Subcutaneous abdominal adipose tissue (tissue), 5 donors: ENCODE measurements at regions not wholly inside any gene's neighbourhood (a gene's known extent, or its start where the extent isn't known, plus 50 kb on each side); places are given as distances from the start of the nearest gene placed in this dataset.

Experiments
- H3K27ac ChIP-seq: one replicate; pipeline ENCODE4 v1.7.0; 2013; ENCODE audit warnings: low read depth, mild to moderate bottlenecking, inconsistent platforms, low read length, moderate library complexity
- H3K27me3 ChIP-seq, 5 donors: one replicate each; pipeline ENCODE4 v1.7.0; 2013; ENCODE audit warnings: low read length in 5 of 5, inconsistent platforms in 1 of 5; ENCODE audit not compliant: control insufficient read depth in 5 of 5, insufficient read depth in 4 of 5
- H3K36me3 ChIP-seq, 5 donors: one replicate each; pipeline ENCODE4 v1.7.0; 2013; ENCODE audit warnings: low read length in 5 of 5; ENCODE audit not compliant: control insufficient read depth in 5 of 5, insufficient read depth in 5 of 5
- H3K4me1 ChIP-seq, 5 donors: one replicate each; pipeline ENCODE4 v1.7.0; 2013; ENCODE audit warnings: low read length in 5 of 5, mild to moderate bottlenecking in 3 of 5, moderate library complexity in 1 of 5; ENCODE audit not compliant: control insufficient read depth in 5 of 5, insufficient read depth in 5 of 5
- H3K4me3 ChIP-seq, 5 donors: one replicate each; pipeline ENCODE4 v1.7.0; 2013; ENCODE audit warnings: low read length in 5 of 5, low read depth in 1 of 5
- H3K9ac ChIP-seq, 5 donors: one replicate each; pipeline ENCODE4 v1.7.0; 2013; ENCODE audit warnings: low read length in 5 of 5, mild to moderate bottlenecking in 4 of 5, moderate library complexity in 3 of 5
- H3K9me3 ChIP-seq, 5 donors: one replicate each; pipeline ENCODE4 v1.7.0; 2013; ENCODE audit warnings: low read length in 5 of 5; ENCODE audit not compliant: control insufficient read depth in 5 of 5
- donor health status: healthy.
- donor health status: healthy.
- donor health status: healthy.
- donor health status: healthy.
- donor health status: healthy.

DNA sequence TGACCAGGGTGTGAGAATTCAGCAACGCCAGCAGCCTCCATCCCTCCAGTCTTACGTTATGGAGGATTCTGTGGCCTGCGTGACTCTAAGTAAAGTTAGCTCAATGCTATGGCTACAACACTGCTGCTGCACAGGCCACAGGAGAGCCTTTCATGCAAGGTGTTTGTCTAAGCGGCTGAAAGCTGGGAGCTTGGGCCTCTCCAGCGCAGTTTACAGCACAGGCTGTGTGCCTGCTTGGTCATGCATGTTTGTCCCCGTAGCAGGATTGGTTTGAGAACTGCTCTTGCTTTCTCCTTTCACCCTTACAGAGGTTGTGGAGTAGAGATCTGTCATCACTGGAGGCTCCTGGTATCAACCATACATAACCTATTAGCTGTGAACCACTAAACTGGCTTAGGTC, 113.1 kb upstream of the TMCC3 start:
- H3K4me3 ChIP-seq = no peak overlapping the region
- peaks cover 0 to under 1% (median 0%) of the 10 kb centered on the region in 5 donors for H3K27me3 ChIP-seq
- H3K36me3 ChIP-seq = no peaks in the 10 kb centered on the region
- no peak overlapping the region for H3K27ac ChIP-seq
- no peak overlapping the region for H3K9ac ChIP-seq
- H3K9me3 ChIP-seq = no peaks in the 10 kb centered on the region
- H3K4me1 ChIP-seq = peaks cover 0 to 2% (median 0%) of the 10 kb centered on the region in 5 donors

DNA sequence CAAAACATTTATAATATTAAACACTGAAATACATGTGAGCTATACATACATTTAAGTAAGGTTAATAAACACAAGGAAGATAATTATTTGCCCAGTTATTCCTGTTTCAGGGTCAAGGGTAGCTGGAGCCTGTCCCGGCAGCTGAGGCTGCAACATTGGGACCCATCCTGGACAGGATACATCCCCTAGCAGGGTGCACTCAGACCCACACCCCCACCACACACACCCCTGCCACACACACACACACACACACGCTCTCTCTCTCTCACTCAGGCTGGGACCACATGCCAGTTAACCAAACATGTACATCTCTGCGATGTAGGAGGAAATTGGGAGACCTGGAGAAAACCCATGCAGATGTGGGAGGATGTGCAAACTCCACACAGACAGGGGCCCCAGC, 112.6 kb upstream of the TMCC3 start:
- Histone ChIP-seq H3K9ac (no peak overlapping the region), H3K27me3 (no peaks in the 10 kb centered on the region), H3K27ac (no peak overlapping the region), H3K4me1 (peaks cover 0 to 2% (median 0%) of the 10 kb centered on the region in 5 donors), H3K4me3 (no peak overlapping the region), H3K9me3 (no peaks in the 10 kb centered on the region), H3K36me3 (no peaks in the 10 kb centered on the region)

DNA sequence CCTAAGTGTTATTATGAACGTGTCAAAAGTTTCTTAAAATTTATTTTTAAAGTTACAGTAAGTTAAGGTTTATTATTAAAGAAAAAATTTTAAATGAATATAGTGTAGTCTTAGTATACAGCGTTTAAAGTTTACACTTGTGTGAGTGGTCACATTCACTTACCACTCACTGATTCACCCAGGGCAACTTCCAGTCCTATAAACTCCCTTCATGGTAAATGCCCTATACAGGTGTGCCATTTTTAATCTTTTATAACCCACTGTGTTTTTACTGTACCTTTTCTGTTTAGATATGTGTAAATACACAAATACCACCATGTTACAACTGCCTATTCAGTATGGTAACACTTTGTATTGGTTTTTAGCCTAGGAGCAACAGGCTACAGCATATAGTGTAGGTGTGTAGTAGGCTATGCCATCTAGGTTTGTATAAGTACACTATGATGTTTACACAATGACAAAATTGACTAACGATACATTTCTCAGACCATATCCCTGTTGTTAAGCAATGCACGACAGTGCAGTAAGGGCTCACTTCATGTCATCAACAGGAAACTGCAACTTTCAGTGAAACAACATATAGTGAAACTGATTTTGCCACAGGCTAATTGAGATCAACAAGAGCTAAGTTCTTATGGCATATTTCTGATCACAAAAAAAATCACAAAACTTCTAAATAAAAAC, 112.0 kb upstream of the TMCC3 start:
- Histone ChIP-seq H3K4me1 (peaks cover 0 to 2% (median 0%) of the 10 kb centered on the region in 5 donors), H3K27ac (no peak overlapping the region), H3K9ac (no peak overlapping the region), H3K36me3 (no peaks in the 10 kb centered on the region), H3K27me3 (no peaks in the 10 kb centered on the region), H3K9me3 (no peaks in the 10 kb centered on the region), H3K4me3 (no peak overlapping the region)

DNA sequence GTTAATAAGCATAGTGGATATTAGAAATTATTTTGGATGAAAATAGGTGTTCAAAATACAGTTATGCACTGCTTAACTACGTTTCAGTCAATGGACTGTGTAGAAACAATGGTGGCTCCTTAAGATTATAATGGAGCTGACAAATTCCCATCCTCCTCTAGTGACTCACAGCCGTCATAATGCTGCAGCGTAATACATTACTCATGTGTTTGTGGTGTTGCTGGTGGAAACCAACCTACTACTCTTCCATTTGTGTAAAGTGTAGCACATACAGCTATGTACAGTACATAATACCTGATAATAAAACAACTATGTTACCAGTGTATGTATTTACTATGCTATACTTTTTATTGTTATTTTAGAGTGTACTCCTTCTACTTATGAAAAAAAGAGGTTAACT, 111.2 kb upstream of the TMCC3 start:
- Histone ChIP-seq H3K4me3 (no peak overlapping the region), H3K9ac (no peak overlapping the region), H3K9me3 (no peaks in the 10 kb centered on the region), H3K4me1 (peaks cover 0 to 2% (median 0%) of the 10 kb centered on the region in 5 donors), H3K27me3 (no peaks in the 10 kb centered on the region), H3K27ac (no peak overlapping the region), H3K36me3 (no peaks in the 10 kb centered on the region)

DNA sequence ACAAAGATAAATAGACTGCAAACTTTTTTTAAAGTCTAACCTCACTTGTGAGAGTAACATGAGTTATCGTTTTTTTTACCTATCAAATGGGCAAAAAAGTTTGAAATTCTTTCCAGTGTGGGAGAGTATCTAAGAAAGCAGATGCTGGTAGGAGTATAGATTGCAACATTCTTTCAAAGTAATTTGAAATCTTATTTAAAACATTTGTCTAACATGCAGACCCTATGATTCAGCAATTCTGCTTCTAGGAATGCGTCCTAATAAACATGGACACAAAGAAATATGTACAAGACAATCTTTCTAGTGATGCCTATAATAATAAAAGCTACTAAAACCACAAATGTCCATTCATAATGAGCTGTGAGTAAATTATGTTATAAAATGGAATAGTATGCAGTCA, 110.4 kb upstream of the TMCC3 start:
- H3K4me3 ChIP-seq = no peak overlapping the region
- no peaks in the 10 kb centered on the region for H3K27me3 ChIP-seq
- no peaks in the 10 kb centered on the region for H3K9me3 ChIP-seq
- H3K27ac ChIP-seq = no peak overlapping the region
- no peak overlapping the region for H3K9ac ChIP-seq
- no peaks in the 10 kb centered on the region for H3K36me3 ChIP-seq
- H3K4me1 ChIP-seq = peaks cover 0 to 2% (median 0%) of the 10 kb centered on the region in 5 donors

DNA sequence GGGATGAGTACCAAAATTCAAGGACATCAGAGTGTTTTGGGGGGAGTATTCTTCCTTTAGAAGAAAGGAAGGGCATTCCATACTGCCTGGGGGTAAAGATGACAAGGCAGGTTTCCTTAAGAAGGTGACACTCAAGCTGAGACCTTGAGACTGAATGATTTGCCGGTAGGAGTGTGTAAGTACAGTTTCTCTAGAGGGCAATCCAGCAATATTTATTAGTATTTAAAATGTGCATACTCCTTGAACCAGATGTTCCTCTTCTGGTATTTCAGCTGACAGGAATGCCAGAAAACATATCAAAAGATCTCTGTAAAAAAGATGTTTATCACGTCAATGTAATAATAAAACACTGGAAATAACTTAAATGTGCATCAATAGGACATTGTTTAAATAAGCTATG, 106.4 kb upstream of the TMCC3 start:
- no peaks in the 10 kb centered on the region for H3K36me3 ChIP-seq
- H3K9me3 ChIP-seq = no peaks in the 10 kb centered on the region
- H3K4me3 ChIP-seq = no peak overlapping the region
- H3K9ac ChIP-seq = no peak overlapping the region
- peaks cover 0 to 9% (median 3%) of the 10 kb centered on the region in 5 donors for H3K4me1 ChIP-seq
- no peak overlapping the region for H3K27ac ChIP-seq
- no peaks in the 10 kb centered on the region for H3K27me3 ChIP-seq

DNA sequence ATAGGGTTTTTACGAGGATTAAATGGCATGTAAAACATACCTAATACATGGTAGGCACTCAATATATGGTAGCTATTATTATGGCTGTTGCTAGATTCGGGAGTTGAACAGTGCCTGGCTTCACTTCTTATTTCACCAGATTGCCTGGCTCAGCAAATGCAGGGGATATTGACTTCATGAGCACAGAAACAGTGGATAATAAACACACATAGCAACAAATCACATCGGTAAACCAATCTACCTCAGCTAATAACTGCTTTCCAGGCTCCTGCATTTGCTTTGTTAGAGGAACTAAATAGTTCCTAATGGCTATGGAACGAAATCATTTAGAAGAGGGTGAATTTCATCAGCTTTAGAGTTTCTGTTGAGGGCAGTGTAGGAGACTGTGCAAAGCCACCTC, 105.2 kb upstream of the TMCC3 start:
- H3K4me3 ChIP-seq = no peak overlapping the region
- H3K36me3 ChIP-seq = no peaks in the 10 kb centered on the region
- no peaks in the 10 kb centered on the region for H3K9me3 ChIP-seq
- H3K4me1 ChIP-seq = peaks cover 0 to 9% (median 3%) of the 10 kb centered on the region in 5 donors
- no peak overlapping the region for H3K27ac ChIP-seq
- H3K27me3 ChIP-seq = no peaks in the 10 kb centered on the region
- no peak overlapping the region for H3K9ac ChIP-seq

DNA sequence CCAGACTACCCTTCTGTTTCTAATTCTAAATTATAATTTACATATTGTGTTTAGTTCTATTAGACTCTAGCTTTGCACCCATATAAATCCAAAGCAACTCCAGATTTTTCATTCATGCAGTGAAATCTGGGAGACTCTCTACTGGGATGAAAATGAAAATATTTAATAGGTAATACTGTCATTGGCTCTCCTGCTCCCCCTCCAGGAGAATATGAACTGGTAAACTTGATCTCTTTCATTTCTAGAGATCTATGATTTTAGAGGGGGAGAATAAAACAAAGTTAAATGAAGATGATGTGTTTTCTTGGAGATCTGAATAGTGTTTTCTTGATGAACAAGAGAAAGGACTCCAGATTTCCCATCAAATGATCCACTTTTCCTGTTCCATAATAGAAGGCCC, 104.3 kb upstream of the TMCC3 start:
- Histone ChIP-seq H3K4me1 (peaks cover 0 to 9% (median 3%) of the 10 kb centered on the region in 5 donors), H3K27me3 (no peaks in the 10 kb centered on the region), H3K36me3 (no peaks in the 10 kb centered on the region), H3K4me3 (no peak overlapping the region), H3K9ac (no peak overlapping the region), H3K27ac (no peak overlapping the region), H3K9me3 (no peaks in the 10 kb centered on the region)

DNA sequence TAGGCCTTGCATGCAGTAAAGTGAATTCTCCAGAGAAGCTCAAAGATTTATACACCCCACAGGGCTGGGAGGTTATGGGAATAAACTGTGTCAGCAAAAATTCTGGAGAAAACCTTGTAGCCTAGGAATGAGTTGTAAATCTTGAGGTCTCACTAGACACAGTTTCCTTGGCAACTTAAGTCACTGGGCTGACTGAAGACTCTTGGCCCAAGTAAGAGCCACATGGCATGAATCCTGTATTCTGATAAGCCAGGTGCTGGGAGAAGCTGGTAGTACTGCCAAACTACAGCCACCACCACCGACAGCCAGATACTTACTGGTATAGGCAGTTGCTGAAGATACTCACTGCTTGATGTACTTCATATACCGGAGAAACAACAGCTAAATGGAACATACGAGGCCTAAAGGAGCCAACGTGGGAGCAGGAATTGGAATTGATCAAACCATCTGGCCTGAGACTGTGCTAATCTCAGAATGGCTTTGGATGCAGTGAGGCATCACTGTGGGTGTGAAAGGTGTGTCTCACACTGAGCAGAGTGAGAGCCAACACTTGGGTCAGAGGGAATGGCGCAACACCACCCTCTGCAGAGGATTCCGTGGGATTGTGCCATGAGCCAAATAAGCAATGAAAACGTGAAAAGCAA, 102.8 kb upstream of the TMCC3 start:
- H3K27ac ChIP-seq = no peak overlapping the region
- no peak overlapping the region for H3K9ac ChIP-seq
- H3K9me3 ChIP-seq = no peaks in the 10 kb centered on the region
- no peaks in the 10 kb centered on the region for H3K27me3 ChIP-seq
- H3K4me3 ChIP-seq = no peak overlapping the region
- H3K4me1 ChIP-seq = peaks cover 0 to 9% (median 3%) of the 10 kb centered on the region in 5 donors
- no peaks in the 10 kb centered on the region for H3K36me3 ChIP-seq

DNA sequence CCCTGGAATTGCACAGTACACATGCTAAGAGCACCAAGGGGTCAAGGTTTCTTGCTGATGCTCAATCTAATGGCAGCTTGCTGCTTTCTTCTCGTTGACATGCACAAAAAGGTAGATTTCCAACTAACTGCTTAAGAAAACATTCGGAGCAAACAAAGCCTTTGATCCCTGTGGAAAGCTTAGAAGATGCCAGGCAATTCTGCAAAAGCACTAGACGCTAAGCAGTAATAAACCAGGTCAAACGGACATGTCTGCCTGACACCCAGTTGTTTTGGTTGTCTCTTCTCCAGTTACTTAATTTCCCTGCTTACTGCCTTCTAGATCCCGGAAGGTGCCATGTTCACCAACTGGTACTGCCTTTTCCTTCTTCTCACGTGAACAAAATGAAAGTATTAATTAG, 100.5 kb upstream of the TMCC3 start:
- H3K9ac ChIP-seq = no peak overlapping the region
- H3K27me3 ChIP-seq = no peaks in the 10 kb centered on the region
- H3K4me1 ChIP-seq = peaks cover 0 to 9% (median 3%) of the 10 kb centered on the region in 5 donors
- no peaks in the 10 kb centered on the region for H3K9me3 ChIP-seq
- no peaks in the 10 kb centered on the region for H3K36me3 ChIP-seq
- no peak overlapping the region for H3K4me3 ChIP-seq
- H3K27ac ChIP-seq = no peak overlapping the region
